HG03432 (cell line): ENCODE measurements at regions not wholly inside any gene's neighbourhood (a gene's known extent, or its start where the extent isn't known, plus 50 kb on each side); places are given as distances from the start of the nearest gene placed in this dataset.
A peak's percentile ranks its signal among the peaks of the same experiment; 100 is the strongest.

ENCODE experiments used
- ATAC-seq: cut with Tn5 transposase; IDR thresholded peaks from one replicate; pipeline ENCODE4 v1.9.1; 2021; ENCODE audit warnings: mild to moderate bottlenecking, moderate library complexity; ENCODE audit not compliant: unreplicated experiment

GRCh38 chr13:39965309-39965708 is 309.8 kb downstream of the COG6 start:
- ATAC-seq: no peak

GRCh38 chr13:39967199-39967959 is 311.9 kb downstream of the COG6 start:
- no peak for ATAC-seq

GRCh38 chr13:39968646-39969475 is 313.4 kb downstream of the COG6 start:
- no peak for ATAC-seq

- ATAC-seq: no peak
Measured at GRCh38 chr13:39970177-39970846, 314.9 kb downstream of the COG6 start.

GRCh38 chr13:39971526-39971925 is 316.1 kb downstream of the COG6 start:
- ATAC-seq: no peak

- no peak for ATAC-seq
Measured at GRCh38 chr13:39976481-39976880, 321.0 kb downstream of the COG6 start.

- ATAC-seq: no peak
Measured at GRCh38 chr13:39981056-39981455, 325.6 kb downstream of the COG6 start.

- ATAC-seq: no peak
Measured at GRCh38 chr13:39982745-39983144, 327.3 kb downstream of the COG6 start.

- no peak for ATAC-seq
Measured at GRCh38 chr13:39985071-39985470, 329.6 kb downstream of the COG6 start.

- ATAC-seq: no peak
Measured at GRCh38 chr13:39988351-39988750, 332.9 kb downstream of the COG6 start.

- no peak for ATAC-seq
Measured at GRCh38 chr13:39998166-39998565, 342.7 kb downstream of the COG6 start.

- ATAC-seq: no peak
Measured at GRCh38 chr13:40002016-40002415, 346.6 kb downstream of the COG6 start.

GRCh38 chr13:40013554-40013953 is 358.1 kb downstream of the COG6 start:
- ATAC-seq: no peak

- ATAC-seq: no peak
Measured at GRCh38 chr13:40016953-40017660, 361.6 kb downstream of the COG6 start.

- no peak for ATAC-seq
Measured at GRCh38 chr13:40017662-40018262, 362.3 kb downstream of the COG6 start.

- no peak for ATAC-seq
Measured at GRCh38 chr13:40023595-40024203, 368.2 kb downstream of the COG6 start.

GRCh38 chr13:40024204-40024966 is 368.9 kb downstream of the COG6 start:
- no peak for ATAC-seq

GRCh38 chr13:40024967-40025714 is 369.7 kb downstream of the COG6 start:
- no peak for ATAC-seq

GRCh38 chr13:40026174-40026585 is 370.7 kb downstream of the COG6 start:
- ATAC-seq: peak; percentile 95
